NCI-H510A treated with DMSO at 0.1 percent for 48 hours (cell line): ENCODE measurements at regions not wholly inside any gene's neighbourhood (a gene's known extent, or its start where the extent isn't known, plus 50 kb on each side); places are given as distances from the start of the nearest gene placed in this dataset.
A peak's percentile ranks its signal among the peaks of the same experiment; 100 is the strongest.
"Not testable (repeated sequence)": the region's sequence is repeated elsewhere in the genome, so short reads cannot be mapped to it uniquely, and the experiment has no call there.

Experiments
- DNase-seq: peaks from one replicate; lab custom pipeline; 2025; lab: John Stamatoyannopoulos, UW

DNA sequence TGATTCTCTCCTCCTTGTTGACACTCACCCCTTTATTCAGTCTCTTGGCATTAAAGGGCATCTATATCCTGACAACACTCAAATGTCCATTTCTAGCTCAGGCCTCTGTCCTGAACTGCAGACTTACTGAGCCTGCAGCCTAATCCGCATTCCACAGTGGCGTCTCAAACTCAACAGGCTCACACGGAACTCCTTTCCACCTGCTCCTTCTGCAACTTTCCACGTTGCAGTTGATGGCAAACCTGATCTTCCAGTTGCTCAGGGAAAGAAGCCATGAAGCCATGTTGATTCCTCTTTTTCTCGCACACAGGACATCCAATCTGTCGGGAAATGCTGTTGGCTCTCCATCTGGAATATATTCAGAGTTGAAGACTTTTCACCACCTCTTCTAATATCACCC lies 522.4 kb downstream of the CCSER2 start:
- DNase-seq: no peak

DNA sequence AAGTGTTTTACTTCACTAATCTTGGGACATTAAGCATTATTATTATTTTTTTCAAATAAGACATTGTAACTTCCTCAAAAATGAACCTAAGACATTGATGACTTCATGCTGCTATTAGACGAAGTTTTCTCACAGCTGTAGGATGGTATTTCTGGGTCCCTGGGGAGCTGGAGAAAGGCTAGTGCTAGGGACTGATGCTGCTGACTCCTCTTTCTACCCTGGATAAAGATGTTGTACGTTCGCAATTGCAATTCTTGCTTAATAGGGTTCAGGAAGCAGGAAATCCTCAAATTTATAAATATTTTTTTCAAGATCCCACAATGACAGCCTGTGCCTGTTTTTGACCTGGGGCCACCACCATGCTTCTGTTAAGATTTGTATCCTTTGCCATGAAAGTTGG lies 526.0 kb downstream of the CCSER2 start:
- DNase-seq: no peak

DNA sequence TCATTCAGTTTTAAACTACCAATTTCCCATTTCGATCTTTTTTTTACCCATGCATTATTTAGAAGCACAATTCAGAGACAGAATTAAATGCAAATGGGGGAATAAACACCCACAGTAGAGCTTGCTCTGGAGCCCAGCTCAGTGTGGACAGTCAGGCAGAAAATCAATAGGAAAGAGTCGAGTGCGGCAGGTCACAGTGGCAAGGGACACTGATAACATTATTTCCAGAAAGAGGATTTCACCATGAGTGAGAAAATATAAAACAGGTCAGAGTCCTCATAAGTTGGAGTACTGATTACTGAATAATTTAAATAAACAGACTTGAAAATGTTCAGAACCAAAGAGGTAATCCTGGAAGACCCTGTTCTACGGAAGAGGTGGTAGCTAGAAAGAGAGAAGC lies 532.5 kb downstream of the CCSER2 start:
- no peak for DNase-seq

DNA sequence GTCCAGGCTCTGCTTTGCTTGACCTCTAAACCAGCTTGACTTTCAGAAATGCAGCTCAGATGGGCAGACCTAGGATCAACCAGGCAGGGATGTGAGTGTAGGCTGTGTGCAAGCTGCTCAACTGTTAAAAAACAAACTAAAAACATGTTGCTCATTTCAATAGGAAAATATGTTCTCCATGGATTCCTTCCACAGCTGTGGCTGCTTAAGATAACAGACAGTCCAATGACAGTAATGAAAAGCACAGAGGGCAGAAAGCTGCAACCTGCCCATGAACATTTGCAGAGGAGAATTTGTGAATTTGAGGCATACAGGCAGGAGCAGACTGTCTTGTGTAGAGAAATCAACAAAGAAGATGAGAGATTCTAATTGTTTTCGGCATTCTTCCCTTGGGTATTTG lies 534.2 kb downstream of the CCSER2 start:
- no peak for DNase-seq

DNA sequence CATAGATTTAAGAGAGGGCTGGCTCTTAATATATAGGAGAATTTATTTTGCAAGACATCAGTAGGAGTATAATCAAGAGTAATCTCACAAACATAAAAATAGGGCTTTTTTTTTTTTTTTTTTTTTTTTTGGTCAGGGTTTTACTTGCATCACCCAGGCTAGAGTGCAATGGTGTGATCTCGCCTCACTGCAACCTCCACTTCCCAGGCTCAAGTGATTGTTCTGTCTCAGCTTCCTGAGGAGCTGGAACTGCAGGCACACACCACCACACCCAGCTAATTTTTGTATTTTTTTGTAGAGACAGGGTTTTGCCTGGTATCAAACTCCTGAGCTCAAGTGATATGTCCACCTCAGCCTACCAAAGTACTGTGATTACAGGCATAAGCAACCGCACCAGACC lies 535.3 kb downstream of the CCSER2 start:
- DNase-seq: no peak

DNA sequence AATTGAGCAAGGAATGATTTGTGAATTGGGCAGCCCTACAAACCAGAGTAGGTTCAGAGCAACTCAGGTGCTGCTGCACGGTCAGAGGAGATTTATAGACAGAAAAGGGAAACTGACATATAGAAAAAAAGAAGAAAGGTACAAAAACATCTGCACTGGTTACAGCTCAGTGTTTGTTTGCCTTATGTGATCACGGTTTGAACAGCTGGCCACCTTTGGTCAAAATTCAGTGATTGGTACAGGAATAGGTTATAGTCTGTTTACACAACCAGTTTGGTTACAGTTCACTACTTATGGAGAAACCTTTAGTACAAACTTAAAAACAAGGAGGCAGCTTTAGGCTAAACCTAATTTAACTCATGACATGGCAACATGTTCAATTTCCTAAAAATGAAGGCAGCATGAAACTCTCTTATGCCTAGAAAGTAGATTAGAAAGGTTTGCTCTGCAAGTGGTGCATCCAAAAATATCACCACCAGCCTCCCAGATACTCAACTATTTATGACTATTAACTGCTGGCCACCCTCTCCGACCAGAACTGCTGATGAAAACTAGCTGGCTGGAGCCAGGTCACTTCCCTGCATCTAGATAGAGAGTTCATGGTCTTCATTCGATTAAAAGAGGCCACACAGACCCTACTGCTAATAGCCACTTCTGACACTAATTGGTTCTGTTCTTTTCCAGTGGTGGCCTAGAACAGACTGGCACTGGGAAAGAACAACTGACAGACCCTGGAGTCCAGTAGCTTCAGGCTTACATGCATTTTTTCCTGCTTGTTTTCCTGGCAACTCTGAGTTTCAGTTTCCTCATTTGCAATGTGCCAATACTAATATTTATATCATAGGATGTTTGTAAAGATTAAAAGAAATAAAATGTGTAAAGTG lies 548.0 kb downstream of the CCSER2 start:
- DNase-seq: peak; percentile 63

DNA sequence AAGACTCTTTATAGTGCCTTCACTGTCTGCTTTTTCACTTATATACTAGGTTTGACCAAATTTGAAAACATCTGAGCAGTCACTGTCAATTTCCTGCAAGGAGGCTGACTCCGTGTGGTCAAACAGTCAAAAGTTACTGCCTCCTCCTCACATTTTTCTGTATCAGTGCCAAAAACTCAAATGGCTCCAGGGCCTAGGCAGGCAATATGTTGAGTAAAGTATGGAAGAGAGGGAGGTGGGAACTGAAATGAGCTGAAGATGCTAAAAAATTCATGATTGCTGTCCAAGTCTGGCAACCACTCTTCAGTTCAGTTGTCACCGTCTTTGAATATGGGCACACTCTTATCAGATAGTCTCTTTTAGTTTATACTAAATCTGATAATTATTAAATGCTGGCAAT lies 551.6 kb downstream of the CCSER2 start:
- no peak for DNase-seq

DNA sequence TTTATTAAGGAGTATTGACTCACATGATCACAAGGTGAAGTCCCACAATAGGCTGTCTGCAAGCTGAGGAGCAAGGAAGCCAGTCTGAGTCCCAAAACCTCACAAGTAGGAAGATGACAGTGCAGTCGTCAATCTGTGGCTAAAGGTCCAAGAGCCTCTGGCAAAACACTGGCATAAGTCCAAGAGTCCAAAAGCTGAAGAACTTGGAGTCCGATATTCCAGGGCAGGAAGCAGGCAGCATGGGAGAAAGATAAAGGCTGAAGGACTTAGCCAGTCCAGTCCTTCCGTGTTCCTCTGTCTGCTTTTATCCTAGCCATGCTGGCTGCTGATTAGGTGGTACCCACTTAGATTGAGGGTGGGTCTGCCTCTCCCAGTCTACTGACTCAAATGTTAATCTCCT lies 553.3 kb downstream of the CCSER2 start:
- DNase-seq: not testable (repeated sequence)

DNA sequence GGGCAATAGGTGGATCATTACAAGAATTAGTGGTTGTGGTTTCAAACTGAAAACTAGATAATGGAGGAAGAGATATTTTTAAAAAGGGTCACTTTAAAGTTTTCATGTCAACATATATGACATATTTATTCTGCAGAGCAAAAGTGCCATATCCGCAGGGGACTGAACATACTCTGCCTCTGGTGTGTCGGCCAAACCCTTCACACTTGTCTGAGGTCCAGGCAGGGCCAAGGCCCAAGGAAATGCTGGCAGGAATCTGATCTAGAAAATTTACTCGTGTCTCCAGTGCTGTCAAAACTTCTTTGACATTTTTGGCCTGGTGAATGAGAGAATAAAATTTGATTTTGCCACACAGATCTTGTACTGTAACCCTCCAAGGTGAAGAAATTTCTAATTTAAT lies 562.3 kb downstream of the CCSER2 start:
- no peak for DNase-seq

DNA sequence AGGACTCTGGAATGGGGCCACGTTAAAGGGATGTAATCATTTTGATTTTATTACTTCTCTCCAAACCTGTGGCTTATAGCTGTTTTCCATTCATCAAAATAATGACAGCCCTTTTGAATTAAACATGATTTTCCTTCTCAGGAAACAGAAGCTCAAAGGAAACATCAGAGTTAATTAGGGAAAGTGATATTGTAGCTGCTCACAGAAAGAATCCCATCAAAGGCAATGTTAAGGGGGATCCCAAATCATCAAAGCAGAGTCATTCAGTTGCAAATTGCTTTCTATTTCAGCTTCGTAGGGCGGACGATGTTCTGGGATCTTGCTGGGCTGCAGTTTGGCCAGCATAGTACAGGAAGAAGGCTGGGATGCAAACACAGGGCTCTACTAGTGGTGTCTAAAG lies 563.2 kb downstream of the CCSER2 start:
- DNase-seq: no peak

DNA sequence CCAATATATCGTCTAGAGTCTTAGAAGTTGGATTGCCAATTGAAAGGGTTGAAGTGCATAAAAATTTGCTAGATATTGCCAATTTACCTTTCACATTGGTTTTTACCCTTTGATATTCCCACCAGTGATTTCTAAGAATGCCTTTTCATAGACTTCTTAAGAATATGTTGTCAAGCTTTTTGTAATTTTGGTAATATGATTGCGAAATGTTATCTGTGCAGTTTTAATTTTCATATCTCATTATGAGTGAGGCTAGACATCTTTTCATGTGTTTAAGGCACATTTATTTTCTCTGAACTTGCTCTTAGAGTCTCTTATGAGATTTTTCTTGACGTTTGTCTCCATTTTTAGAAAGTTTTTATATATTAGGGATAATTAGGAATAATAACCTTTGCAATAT lies 567.2 kb downstream of the CCSER2 start:
- no peak for DNase-seq

DNA sequence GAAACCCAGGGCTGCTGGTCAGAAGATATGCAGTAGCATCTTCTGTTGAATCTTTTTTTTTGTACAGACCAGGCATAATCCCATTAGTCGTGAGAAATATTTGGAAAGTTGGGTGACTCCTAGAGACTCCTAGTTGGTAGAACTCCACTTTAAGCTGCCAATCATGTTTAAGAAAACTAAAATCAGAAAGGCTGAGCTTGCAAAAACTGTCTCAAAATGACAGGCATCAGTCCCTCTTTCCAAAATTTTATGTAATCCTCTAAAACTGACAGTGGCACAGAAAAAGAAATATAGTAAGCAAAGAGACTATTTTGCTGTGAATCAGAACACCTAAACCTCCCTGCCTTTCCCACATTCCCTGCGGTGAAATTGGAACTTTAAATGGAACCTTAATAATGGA lies 568.5 kb downstream of the CCSER2 start:
- no peak for DNase-seq

DNA sequence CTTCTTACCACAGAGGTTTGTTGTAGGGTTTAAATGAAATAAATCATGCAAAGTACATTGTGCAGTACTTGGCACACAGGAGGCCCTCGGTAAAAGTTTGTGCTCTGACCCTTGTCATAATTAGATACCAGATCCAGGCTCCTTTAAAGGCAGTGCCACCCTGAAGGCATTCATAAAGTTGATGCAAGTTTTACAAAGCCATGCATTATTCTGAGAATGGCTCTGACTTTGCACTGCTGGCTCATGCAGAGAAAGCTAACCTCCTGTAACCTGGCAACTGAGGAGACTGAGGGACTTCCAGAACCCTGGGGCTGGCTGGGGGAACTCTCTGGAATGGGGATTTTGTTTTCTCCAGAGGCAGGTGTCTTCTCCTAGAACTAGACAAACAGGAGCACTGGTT lies 570.9 kb downstream of the CCSER2 start:
- DNase-seq: no peak

DNA sequence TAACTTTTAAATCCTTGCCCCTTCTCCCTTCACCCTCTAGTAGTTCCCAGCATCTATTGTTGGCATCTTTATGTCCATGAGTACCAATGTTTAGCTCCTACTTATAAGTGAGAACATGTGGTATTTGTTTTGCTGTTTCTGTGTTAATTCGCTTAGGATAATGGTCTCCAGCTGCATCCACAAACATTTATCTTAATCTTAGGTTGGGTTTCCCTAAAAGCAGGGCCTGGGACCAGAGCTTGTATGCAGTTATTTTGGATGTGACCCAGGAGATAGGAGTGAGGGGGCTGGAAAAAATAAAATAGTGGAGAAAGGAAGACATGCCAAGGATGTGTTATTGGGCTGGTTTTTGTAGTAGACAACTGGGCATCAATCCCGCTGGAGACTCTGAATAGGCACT lies 571.8 kb downstream of the CCSER2 start:
- DNase-seq: no peak

DNA sequence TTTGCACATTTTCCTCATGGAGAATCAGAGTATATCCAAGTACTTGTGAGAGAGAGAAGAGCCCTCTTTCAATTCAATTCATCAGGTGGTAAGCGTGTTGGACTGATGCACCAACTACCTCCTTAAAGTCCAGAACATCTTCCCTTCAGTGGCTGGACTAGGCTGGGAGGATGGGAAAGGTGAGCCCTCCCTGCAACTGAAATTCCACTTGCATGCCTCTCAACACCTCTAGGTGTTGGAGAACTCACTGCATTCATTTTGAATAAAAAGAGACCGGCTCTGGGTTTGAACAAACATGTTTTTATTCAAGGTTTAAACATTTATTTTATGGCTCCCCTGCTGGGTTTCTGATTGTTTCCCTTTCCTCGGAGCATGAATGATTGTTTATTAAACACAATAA lies 573.5 kb downstream of the CCSER2 start:
- no peak for DNase-seq

DNA sequence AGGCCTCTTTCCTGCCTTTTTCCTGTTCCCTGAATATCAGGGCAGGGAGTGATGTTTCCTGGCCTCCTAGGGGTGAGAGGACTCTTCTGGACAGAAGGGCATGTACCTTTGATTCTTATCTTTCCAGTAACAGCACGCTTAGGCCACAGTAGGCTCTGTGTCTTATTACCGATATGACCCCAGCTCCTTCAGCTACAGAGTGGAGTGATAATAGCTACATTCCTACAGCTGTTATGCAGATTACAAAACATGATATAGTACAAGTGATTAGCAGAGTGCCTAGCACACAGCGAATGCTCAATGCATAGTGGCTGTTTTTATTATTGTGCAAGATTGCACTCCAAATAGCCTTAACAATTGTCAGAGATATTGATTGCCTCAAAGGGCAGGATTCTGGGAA lies 574.2 kb downstream of the CCSER2 start:
- DNase-seq: no peak

DNA sequence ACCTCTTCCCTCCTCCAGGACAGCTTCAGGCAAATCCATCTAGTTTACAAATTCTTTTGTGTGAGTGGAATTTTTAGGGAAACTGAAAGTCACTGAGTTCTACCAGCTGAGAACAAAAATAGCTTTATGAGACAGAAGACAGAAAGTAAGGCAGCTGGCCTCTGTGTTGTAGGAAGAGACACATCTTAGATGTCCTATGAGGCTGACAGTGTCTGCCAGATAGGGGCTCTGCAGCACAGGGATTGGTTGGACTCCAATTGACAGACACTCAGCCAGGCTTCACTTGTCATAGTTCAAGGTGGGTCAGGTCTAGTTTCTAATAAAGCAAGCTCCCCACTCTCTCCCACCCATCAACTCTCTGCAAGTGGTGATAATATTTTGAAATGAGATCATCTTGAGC lies 574.9 kb downstream of the CCSER2 start:
- DNase-seq: no peak

DNA sequence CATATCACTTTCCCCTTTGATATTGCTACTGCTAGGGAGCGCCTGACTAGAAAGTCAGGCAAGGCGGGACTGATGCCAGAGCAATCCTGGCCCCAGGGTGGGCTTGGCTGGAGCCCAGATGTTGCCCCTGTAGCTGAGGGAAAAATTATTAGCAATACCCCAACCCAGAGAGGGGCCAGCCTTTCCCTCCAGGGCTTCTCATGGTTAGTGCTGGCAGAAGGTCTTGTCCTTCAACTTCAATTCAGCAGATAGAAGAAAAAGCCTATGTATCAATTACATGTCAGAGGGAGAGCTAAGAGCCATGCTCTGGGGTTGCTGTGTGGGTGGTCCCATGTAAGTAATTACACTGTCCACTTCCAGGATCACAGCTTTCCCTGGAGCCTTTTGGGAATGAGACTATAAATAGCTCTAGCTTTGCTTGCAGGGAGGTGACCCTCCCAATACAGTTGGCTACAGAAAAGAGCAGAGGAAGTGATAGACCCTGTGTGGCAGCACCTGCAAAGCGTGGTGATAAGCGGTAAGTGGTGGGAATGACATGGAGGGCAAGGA lies 579.1 kb downstream of the CCSER2 start:
- no peak for DNase-seq

DNA sequence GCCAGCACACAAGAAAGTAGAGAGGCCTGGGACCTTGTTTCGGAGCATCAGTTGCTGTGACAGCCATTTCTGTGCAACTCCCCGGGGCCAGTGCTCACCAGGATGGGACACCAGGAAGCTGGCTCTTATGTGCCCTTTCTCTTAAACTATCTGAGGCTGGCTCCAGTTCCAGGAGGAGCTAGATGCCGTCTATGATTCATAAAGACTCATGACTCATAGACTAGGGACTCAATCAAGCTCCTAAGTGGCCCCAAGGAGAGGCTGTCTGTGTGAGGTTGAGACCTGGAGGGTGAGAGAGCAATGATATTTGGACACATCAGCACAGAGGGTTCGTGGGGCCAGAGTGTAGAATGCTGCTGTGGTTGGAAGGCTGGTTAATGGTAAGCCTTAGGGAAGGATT lies 580.1 kb downstream of the CCSER2 start:
- DNase-seq: no peak

DNA sequence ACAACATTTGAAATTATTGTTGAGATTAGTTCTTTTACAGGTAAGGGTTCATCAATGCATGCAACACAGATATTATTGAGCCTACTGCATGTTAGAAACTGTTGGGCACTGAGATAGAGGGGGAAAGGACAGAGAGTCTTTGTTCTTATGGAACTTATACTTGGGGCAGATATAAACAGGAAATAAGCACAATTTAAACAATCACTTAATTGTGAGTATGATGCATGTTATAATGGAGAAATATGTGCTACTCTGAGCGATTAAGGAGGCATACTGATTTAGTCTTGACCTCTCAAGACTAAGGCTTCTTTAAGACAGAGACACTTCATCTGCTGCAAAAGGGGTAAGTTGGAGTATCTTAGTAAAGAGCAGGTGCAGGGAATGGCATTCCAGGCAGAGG lies 593.3 kb downstream of the CCSER2 start:
- DNase-seq: no peak

DNA sequence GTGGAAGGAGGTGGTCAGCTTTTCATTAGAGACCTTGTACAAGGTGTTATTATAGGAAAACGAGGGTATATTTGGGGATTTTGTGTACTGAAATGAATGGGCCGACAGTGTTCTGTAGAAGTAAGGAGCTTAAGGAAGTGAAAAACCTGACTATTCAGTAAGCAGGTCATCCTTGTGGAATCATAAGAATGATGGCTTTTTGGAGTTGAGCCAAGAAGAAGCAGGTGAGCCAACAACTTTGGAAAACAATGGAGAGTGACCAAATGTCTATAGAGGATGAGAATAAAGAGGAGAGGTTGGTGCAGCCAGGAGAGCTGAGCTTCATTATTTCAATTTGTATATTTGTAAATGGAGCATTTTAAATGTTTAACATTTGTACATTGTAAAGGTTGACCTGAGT lies 595.7 kb downstream of the CCSER2 start:
- DNase-seq: peak; percentile 5

DNA sequence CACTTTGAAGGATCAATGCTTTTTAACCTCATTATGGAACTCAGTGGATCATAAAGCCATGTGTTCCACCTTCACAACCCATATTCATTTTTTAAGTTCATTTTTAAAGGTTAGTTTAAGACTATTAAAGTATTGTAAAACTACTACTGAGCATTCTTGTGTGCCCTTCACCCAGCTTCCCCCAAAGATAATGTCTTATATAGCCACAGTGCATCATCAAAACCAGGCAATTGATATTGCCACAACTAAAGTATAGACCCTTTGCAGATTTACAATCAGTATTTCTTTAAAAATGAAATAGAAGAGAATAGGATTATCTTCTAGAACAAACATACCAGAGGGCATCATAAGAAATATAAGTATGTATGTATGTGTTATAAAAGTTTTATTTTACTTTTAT lies 597.1 kb downstream of the CCSER2 start:
- DNase-seq: no peak

DNA sequence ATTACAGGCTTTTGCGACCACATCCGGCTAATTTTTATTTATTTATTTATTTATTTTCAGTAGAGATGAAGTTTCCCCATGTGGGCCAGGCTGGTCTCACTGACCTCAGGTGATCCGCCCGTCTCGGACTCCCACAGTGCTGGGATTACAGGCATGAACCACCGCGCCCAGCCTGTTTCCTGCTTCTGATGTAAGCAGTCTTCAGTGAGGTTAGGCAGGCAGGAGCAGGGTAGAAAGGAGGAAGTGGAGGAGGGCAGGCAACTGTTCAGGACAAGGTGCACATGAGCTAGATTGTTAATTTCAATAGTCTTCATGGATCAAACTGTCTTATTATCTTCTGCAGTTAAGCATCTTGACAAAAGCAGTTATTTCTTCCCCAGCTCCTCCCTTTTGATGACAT lies 605.0 kb downstream of the CCSER2 start:
- no peak for DNase-seq

DNA sequence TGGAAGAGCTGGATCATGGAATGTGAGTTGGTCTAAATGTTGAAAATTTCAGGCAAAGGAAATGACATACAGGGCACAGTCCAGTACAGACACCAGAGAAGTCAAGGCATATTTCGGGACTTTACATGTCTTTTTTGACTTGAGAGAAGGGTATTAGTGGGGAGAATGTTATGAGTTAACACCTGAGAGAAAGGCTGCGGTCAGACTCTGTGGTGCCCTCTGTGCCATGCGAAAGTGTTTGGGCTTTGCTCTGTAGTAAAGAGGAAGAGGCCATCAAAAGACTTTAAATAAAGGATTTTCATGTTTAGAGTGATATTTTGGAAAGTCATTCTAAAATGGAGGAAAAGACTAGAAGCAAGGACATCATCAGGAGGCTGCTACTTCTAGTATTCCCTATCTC lies 607.4 kb downstream of the CCSER2 start:
- DNase-seq: no peak
